Naive B cell (primary cell): ENCODE measurements at regions not wholly inside any gene's neighbourhood (a gene's known extent, or its start where the extent isn't known, plus 50 kb on each side); places are given as distances from the start of the nearest gene placed in this dataset.

Source experiments
- ATAC-seq, 2 donors: fragments of 150-1000 bp; cut with Tn5 transposase; 2 replicates each; pipeline ENCODE4 v1.10.0; 2021; ENCODE audit warnings: low read depth in 2 of 2, mild to moderate bottlenecking in 2 of 2, moderate library complexity in 2 of 2
- DNase-seq: peaks from one replicate; pipeline ENCODE4 v3.0.0; 2022
- H3K27ac Mint-ChIP-seq, 6 donors: one replicate each; pipeline ENCODE4 v1.8.0; 2020 to 2022; ENCODE audit warnings: mild to moderate bottlenecking in 6 of 6, mixed read lengths in 6 of 6, moderate library complexity in 5 of 6, inconsistent platforms in 2 of 6
- H3K27me3 Mint-ChIP-seq, 3 donors: one replicate each; pipeline ENCODE4 v1.8.0; 2021 to 2022; ENCODE audit warnings: mixed read lengths in 3 of 3, mild to moderate bottlenecking in 1 of 3
- H3K36me3 Mint-ChIP-seq, 2 donors: one replicate each; pipeline ENCODE4 v1.8.0; 2020 to 2022; ENCODE audit warnings: mixed read lengths in 2 of 2, inconsistent platforms in 1 of 2, mild to moderate bottlenecking in 1 of 2
- H3K4me1 Mint-ChIP-seq, 3 donors: one replicate each; pipeline ENCODE4 v1.8.0; 2020 to 2022; ENCODE audit warnings: mixed read lengths in 3 of 3, inconsistent platforms in 1 of 3, mild to moderate bottlenecking in 1 of 3, moderate library complexity in 1 of 3
- H3K4me3 Mint-ChIP-seq, 8 donors: one replicate each; pipeline ENCODE4 v1.8.0; 2020 to 2022; ENCODE audit warnings: mild to moderate bottlenecking in 8 of 8, mixed read lengths in 8 of 8, moderate library complexity in 8 of 8, inconsistent platforms in 2 of 8
- H3K9me3 Mint-ChIP-seq, 7 donors: one replicate each; pipeline ENCODE4 v1.8.0; 2020 to 2022; ENCODE audit warnings: mixed read lengths in 7 of 7, mild to moderate bottlenecking in 5 of 7, inconsistent platforms in 2 of 7, moderate library complexity in 1 of 7

DNA sequence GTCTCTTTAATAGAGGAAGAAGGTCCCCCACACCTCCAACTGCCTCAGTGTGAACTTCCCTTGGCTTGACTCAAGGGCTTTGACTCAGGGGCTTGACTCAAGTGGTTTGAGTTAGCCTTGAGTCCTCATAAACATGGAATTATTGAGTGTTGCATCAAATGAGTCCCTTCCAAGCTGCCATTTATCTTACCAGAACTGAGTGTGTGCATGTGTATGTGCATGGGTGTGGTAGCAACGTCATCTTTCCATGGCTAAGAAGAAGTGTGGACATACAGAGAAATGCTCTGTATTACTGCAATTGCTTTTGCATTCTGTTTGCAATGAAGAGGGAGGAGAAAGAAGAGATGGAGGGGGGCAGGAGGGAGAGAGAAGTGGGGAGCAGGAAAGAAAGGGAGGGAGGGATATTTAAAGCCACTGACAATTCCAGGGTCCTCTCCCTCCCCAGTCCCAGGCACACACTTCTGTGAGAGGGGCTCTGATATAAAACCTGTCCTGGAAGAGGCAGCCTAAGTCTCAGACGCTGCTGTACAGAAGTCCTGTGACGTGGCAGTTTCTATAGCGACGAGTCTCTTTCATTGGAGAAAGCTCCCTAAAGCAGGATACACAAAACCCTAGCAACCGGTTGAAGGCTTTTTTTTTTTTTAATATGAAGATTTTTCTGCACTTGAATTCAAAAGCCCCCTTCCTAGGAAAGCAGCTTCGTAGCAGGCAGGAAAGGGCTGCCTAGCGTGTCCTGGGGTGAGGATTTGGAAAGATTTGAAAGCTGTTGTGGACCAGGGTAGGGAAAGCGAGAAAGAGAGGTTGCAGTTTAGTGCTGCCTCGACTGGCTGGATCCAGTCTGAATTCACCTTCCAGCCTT lies 93.3 kb upstream of the MAP1B start:
- Mint-ChIP-seq H3K9me3 (peaks cover 0 to 2% (median 0%) of the 10 kb centered on the region in 7 donors), H3K4me1 (no peaks in the 10 kb centered on the region), H3K4me3 (no peak overlapping the region), H3K36me3 (no peaks in the 10 kb centered on the region), H3K27ac (no peak overlapping the region), H3K27me3 (peaks cover 18 to 29% (median 21%) of the 10 kb centered on the region in 3 donors)
- DNase-seq (no peak), ATAC-seq (no peak)

DNA sequence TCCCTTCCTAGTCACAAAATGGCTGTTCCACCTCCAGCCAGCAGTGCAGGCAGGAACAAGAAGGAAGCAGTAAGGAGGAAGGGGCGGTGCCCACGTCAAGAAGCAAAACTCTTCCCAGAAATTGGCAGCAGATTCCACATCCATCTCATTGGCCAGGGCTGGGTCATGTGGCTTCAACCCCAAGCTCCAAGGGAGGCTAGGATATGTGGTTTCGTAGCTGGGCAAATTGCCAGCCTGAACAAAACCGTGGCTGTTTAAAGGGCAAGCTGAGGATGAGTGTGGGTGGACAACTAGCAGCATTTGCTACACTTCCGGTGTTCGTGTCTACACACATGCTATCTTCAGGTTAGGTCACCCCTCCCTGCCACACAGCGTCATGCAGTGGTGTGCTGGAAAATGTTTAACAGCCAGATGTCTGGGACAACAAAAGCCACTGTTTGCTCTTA lies 92.1 kb upstream of the MAP1B start:
- H3K4me3 Mint-ChIP-seq, result no peak overlapping the region
- no peak overlapping the region for H3K27ac Mint-ChIP-seq
- H3K27me3 Mint-ChIP-seq, result peaks cover 24 to 33% (median 26%) of the 10 kb centered on the region in 3 donors
- no peak for DNase-seq
- H3K36me3 Mint-ChIP-seq, result no peaks in the 10 kb centered on the region
- H3K9me3 Mint-ChIP-seq, result peaks cover 0 to 3% (median 0%) of the 10 kb centered on the region in 7 donors
- no peaks in the 10 kb centered on the region for H3K4me1 Mint-ChIP-seq
- no peak for ATAC-seq

DNA sequence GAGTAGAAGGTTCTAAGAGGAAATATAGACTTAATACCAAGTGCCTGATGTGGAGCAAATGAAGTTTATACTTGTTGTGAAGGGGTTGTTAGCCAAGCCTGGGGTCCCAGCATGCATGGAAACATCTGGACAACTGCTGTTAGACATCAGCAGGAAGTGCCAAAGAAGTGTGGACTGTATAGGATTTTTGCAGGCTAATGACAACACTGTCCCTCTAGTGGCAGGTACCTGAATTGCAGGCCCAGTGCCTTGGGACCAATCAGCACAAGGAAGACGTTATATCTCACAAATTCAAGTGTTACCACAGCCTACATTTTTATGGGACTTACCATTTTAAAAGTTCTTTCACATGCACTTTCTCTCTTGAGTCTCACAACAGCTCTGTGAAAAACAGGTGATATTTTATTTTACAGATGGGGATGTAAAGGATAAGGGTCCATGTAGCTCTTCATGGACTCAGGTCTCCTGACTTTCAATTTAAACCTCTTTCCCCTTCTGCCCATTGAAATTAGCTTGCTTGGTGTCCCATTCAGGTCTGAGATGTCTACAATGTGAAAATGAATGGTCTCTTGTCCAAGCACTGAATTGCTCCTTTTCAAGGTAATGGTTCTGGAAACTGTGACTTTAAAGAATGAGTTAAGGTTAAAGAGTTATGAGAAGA lies 89.0 kb upstream of the MAP1B start:
- H3K36me3 Mint-ChIP-seq, result no peaks in the 10 kb centered on the region

DNA sequence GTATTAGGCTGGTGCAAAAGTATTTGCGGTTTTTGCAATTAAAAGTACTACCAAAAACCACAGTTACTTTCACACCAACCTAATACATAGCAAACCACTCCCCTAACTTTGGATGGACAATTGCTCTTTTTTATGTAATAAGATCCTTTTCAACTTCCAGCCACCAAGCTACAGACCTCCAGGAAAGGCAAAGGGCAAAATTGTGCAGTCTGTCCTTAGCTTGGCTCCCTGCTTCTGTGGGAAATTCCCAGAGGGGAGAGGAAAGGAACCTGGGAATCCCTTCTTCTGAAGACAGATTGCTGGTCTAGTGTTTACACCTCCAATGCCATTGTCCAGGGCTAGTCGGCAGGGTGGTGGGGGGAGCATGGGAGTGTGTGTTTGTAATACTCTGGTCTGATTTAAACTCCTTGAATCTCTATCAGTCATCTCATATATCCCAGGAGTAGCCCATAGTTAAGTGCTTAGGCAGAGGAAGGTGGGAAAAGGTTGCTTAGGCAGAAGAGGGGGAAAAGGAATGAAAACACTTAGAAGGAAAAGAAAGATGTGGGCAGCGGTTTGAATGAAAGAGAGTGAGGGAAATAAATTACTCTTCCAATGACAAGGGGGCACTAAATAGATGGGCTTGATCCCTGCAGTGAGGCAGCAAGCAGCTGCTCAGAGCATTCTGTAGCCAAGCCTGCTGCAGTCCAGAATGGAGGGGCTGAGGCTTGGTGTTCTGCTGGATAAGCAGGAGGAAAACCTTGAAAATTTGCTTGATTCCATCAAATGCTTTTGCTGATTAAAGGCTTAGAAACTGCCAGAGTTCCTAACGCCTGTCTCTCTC lies 86.9 kb upstream of the MAP1B start:
- no peaks in the 10 kb centered on the region for H3K4me1 Mint-ChIP-seq
- peak overlapping the region in 2 of 6 donors; percentile 11 to 54 for H3K27ac Mint-ChIP-seq
- H3K27me3 Mint-ChIP-seq, result peaks cover 32 to 56% (median 33%) of the 10 kb centered on the region in 3 donors
- H3K36me3 Mint-ChIP-seq, result no peaks in the 10 kb centered on the region
- no peak for DNase-seq
- no peak overlapping the region for H3K4me3 Mint-ChIP-seq
- no peak for ATAC-seq
- H3K9me3 Mint-ChIP-seq, result peaks cover 0 to 16% (median 5%) of the 10 kb centered on the region in 7 donors

More for the DNA sequence above, 89.0 kb upstream of the MAP1B start:
- Mint-ChIP-seq H3K27me3 (peaks cover 27 to 48% (median 35%) of the 10 kb centered on the region in 3 donors), H3K4me3 (peak overlapping the region in 1 of 8 donors; percentile 45), H3K9me3 (peaks cover 0 to 8% (median 0%) of the 10 kb centered on the region in 7 donors), H3K27ac (no peak overlapping the region), H3K4me1 (no peaks in the 10 kb centered on the region)
- peak in 1 of 2 donors; percentile 37 for ATAC-seq
- DNase-seq, result peak; percentile 7

DNA sequence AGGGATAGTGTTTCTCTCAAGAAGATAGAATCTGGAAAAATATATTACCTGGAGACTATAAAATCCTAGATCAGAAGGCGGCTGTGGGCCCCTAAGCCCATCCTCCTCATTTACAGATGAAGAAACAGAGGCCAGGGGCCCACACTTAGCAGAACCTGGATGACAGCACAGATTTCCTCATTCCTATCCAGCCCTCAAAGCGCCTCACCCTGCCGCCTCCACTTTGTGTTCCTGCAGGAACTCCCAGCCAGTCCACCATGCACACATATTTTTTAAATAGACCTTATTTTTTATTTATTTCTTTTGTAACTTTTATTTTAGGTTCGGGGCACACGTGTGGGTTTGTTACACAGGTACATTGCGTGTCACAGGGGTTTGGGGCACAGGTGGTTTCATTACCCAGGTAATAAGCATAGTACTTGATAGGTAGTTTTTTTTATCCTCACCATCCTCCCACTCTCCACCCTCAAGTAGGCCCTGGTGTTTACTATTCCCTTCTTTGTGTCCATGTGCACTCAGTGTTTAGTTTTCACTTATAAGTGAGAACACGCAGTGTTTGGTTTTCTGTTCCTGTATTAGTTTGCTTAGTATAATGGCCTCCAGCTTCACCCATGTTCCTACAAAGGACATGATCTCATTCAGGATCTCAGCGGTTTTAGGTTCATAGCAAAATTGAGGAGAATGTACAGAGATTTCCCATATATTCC lies 85.5 kb upstream of the MAP1B start:
- Mint-ChIP-seq H3K4me3 (no peak overlapping the region), H3K4me1 (no peaks in the 10 kb centered on the region), H3K27ac (no peak overlapping the region), H3K9me3 (peaks cover 0 to 16% (median 5%) of the 10 kb centered on the region in 7 donors), H3K36me3 (no peaks in the 10 kb centered on the region), H3K27me3 (peaks cover 28 to 52% (median 31%) of the 10 kb centered on the region in 3 donors)
- DNase-seq (no peak), ATAC-seq (no peak)

DNA sequence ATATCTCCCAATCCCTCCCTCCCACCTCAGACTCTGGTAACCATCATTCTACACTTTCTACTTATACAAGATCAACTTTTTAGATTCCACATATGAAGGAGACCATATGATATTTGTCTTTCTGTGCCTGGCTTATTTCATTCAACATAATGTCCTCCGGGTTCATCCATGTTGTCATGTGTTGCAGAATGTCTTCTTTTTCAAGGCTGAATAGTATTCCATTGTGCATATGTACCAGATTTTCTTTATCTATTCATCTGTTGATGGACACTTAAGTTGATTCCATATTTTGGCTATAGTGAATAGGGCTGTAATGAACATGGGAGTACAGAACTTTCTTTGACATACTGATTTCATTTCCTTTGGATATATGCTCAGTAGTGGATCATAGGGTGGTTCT lies 78.9 kb upstream of the MAP1B start:
- H3K9me3 Mint-ChIP-seq, result peaks cover 2 to 36% (median 9%) of the 10 kb centered on the region in 7 donors
- no peak overlapping the region for H3K4me3 Mint-ChIP-seq
- peaks cover 11 to 29% (median 20%) of the 10 kb centered on the region in 3 donors for H3K27me3 Mint-ChIP-seq
- DNase-seq, result no peak
- no peak overlapping the region for H3K27ac Mint-ChIP-seq
- no peak for ATAC-seq
- no peaks in the 10 kb centered on the region for H3K4me1 Mint-ChIP-seq
- peaks cover 0 to 5% of the 10 kb centered on the region in 2 donors for H3K36me3 Mint-ChIP-seq

DNA sequence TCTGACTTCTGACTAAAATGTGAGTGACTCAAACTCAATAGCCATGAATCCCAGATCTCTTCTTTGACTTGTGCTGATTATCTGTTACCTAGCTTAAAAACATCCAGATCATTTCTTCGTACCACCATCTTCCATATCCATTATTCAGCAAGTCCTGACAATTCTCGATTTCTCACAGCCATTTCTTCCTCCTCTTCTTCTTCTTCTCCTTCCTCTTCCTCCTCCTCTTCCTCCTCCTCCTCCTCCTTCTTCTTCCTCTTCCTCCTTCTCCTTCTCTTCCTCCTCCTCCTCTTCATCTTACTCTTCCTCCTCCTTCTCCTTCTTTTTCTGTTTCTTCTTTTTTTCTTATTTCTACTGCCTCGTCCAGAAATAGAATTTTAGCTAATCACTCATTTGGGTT lies 77.0 kb upstream of the MAP1B start:
- H3K4me1 Mint-ChIP-seq, result no peaks in the 10 kb centered on the region
- DNase-seq (no peak), ATAC-seq (no peak)
- H3K4me3 Mint-ChIP-seq, result no peak overlapping the region
- peak overlapping the region in 1 of 6 donors; percentile 60 for H3K27ac Mint-ChIP-seq
- H3K9me3 Mint-ChIP-seq, result peaks cover 0 to 26% (median 8%) of the 10 kb centered on the region in 7 donors
- H3K27me3 Mint-ChIP-seq, result peaks cover 13 to 21% (median 21%) of the 10 kb centered on the region in 3 donors
- H3K36me3 Mint-ChIP-seq, result peaks cover 0 to 5% of the 10 kb centered on the region in 2 donors

DNA sequence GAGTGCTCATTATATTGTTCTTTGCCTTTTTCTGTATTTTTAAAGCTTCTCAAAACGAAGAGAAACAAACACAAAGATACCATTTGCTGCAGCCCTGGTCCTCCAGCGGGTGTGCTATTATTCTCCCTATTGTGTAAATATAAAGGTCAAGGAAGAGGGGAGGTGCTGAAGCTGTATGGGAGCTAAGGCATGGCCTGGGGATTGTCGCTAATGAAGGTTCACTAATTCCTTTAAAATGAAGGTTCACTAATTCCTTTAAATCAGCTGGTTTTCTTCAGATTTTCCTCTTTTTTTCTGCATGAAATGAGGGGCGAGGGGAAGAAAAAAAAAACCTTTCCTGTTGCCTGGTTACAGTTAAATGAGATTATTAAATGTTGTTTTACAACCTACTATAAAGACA lies 74.5 kb upstream of the MAP1B start:
- Mint-ChIP-seq H3K4me3 (no peak overlapping the region), H3K4me1 (no peaks in the 10 kb centered on the region), H3K36me3 (peaks cover 0 to 5% of the 10 kb centered on the region in 2 donors), H3K27me3 (peaks cover 21 to 34% (median 34%) of the 10 kb centered on the region in 3 donors), H3K27ac (no peak overlapping the region), H3K9me3 (peaks cover 0 to 15% (median 6%) of the 10 kb centered on the region in 7 donors)
- ATAC-seq, result no peak
- DNase-seq, result no peak

DNA sequence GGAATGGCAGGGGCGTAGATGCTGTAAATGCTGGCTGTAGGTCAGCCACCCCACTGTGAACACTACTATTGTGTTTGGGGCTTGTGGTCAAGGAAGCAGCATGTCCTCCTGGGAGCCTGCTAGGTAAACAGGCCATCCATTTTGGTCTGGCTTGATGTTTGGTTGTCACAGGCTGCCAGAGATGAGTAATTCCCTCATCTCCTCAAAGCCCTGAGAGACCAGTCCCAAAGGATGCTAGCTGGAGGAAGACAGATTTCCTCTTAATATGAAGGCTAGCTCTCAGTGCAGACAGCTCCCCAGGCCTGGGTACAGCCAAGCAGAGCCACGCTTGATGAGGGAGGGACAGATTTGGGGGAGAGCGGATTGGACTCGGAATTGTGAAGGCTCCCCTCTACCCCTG lies 72.5 kb upstream of the MAP1B start:
- peaks cover 0 to 8% (median 0%) of the 10 kb centered on the region in 7 donors for H3K9me3 Mint-ChIP-seq
- no peak for ATAC-seq
- no peak overlapping the region for H3K4me3 Mint-ChIP-seq
- H3K4me1 Mint-ChIP-seq, result no peaks in the 10 kb centered on the region
- H3K36me3 Mint-ChIP-seq, result no peaks in the 10 kb centered on the region
- peaks cover 25 to 46% (median 41%) of the 10 kb centered on the region in 3 donors for H3K27me3 Mint-ChIP-seq
- no peak for DNase-seq
- no peak overlapping the region for H3K27ac Mint-ChIP-seq

DNA sequence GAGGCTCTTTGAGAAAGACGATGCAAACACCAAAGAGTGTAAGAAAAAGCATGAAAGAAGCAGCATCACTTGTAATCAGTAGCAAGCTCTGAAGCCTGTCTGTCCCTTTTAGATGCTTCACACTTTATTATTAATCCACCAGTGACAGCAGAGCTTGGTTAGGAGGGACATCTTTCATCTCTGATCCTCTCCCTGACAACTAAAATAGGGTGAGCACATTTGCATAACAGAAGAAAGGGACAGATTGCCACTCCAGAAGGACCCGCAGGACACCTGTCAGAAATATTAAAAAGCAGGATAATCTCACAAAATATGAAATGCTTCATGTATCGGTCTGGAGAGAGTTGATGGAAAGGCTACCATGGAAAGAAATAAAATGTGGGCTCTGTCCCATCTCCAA lies 71.4 kb upstream of the MAP1B start:
- Mint-ChIP-seq H3K27ac (no peak overlapping the region), H3K27me3 (peaks cover 17 to 50% (median 36%) of the 10 kb centered on the region in 3 donors), H3K4me1 (no peaks in the 10 kb centered on the region), H3K36me3 (no peaks in the 10 kb centered on the region), H3K4me3 (no peak overlapping the region), H3K9me3 (peaks cover 0 to 3% (median 0%) of the 10 kb centered on the region in 7 donors)
- ATAC-seq (no peak), DNase-seq (no peak)

DNA sequence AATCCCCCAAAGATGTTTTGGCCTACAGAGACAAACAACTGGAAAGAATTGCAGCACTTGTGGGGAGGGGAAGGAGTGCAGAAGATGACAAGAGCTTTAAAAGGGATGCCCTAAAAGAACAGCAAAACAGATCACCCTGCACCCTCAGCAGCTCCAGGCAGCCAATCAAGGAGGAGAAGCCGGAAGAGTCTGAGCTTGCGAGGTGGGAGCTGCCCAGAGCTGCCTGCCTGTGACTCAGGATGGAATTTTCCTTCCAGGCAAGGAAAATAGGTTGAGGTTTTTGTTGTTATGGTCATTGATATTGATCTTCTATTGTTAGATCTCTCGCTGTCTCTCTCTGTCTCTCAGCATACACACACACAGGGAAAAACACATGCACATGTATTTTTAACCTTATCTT lies 70.3 kb upstream of the MAP1B start:
- Mint-ChIP-seq H3K9me3 (peaks cover 0 to 3% (median 0%) of the 10 kb centered on the region in 7 donors), H3K4me3 (no peak overlapping the region), H3K36me3 (no peaks in the 10 kb centered on the region), H3K4me1 (no peaks in the 10 kb centered on the region), H3K27ac (no peak overlapping the region), H3K27me3 (peaks cover 17 to 45% (median 28%) of the 10 kb centered on the region in 3 donors)
- ATAC-seq (no peak), DNase-seq (no peak)

DNA sequence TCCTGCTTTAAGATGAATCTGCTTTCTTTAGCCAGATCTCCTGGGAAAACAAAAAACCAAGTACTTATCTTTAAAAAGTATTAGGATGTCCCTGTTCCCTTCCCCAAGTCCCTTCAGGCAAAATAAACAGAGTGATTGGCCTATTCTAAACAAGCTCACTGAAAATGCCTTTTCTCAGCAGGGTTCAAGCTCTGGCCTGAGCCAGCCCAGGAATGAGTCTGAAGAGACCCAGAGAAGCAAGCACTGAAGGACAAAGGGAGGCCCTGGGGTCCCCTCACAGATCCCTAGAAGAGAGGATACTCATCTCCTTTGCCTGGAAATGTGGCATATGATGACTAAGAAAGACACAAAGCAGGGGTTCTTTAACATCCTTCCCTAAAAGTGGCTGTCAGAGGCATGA lies 66.8 kb upstream of the MAP1B start:
- Mint-ChIP-seq H3K27me3 (peaks cover 24 to 39% (median 34%) of the 10 kb centered on the region in 3 donors), H3K9me3 (peaks cover 0 to 3% (median 0%) of the 10 kb centered on the region in 7 donors), H3K4me1 (no peaks in the 10 kb centered on the region), H3K4me3 (no peak overlapping the region), H3K36me3 (no peaks in the 10 kb centered on the region), H3K27ac (no peak overlapping the region)
- no peak for ATAC-seq
- DNase-seq, result no peak
